ENCODE measurements at regions not wholly inside any gene's neighbourhood (a gene's known extent, or its start where the extent isn't known, plus 50 kb on each side); places are given as distances from the start of the nearest gene placed in this dataset.

DNA sequence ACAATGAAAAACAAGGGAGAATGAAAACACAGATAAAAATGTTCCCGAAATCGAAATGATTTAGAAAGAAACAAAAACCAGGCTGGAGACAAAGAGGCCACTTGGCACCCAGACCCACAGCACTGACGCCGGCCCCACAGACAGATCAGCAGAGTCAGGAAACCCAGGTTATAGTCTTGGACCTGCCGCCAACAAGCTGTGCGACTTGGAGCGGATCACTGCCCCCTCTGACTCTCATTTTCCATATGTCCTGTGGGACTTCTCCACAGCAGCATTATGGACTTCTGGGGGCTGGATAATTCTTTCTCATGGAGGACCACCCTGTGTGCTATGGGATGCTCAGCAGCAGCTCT is 72.4 kb downstream of the MATN1 start:
- no peak overlapping the region for H3K27ac ChIP-seq
- intact Hi-C loops (cut with DNase I; ENCODE audit: low total_unique reads), result no loop called here
- H3K36me3 ChIP-seq, result no peaks in the 10 kb centered on the region
- no peak for DNase-seq (ENCODE audit: low spot score in 2 of 2)
- H3K4me1 ChIP-seq, result no peaks in the 10 kb centered on the region
- H3K27me3 ChIP-seq, result peaks cover 0 to 4% of the 10 kb centered on the region in 2 donors
- H3K4me3 ChIP-seq, result no peak overlapping the region
- H3K9me3 ChIP-seq, result no peaks in the 10 kb centered on the region
- TF ChIP-seq, protein P1, sequence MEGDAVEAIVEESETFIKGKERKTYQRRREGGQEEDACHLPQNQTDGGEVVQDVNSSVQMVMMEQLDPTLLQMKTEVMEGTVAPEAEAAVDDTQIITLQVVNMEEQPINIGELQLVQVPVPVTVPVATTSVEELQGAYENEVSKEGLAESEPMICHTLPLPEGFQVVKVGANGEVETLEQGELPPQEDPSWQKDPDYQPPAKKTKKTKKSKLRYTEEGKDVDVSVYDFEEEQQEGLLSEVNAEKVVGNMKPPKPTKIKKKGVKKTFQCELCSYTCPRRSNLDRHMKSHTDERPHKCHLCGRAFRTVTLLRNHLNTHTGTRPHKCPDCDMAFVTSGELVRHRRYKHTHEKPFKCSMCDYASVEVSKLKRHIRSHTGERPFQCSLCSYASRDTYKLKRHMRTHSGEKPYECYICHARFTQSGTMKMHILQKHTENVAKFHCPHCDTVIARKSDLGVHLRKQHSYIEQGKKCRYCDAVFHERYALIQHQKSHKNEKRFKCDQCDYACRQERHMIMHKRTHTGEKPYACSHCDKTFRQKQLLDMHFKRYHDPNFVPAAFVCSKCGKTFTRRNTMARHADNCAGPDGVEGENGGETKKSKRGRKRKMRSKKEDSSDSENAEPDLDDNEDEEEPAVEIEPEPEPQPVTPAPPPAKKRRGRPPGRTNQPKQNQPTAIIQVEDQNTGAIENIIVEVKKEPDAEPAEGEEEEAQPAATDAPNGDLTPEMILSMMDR (IDR thresholded peaks at IDR 0.05), result no peak
- TF ChIP-seq POLR2A (IDR thresholded peaks at IDR 0.05), result no peak
- TF ChIP-seq POLR2AphosphoS5 (IDR thresholded peaks at IDR 0.05), result no peak

DNA sequence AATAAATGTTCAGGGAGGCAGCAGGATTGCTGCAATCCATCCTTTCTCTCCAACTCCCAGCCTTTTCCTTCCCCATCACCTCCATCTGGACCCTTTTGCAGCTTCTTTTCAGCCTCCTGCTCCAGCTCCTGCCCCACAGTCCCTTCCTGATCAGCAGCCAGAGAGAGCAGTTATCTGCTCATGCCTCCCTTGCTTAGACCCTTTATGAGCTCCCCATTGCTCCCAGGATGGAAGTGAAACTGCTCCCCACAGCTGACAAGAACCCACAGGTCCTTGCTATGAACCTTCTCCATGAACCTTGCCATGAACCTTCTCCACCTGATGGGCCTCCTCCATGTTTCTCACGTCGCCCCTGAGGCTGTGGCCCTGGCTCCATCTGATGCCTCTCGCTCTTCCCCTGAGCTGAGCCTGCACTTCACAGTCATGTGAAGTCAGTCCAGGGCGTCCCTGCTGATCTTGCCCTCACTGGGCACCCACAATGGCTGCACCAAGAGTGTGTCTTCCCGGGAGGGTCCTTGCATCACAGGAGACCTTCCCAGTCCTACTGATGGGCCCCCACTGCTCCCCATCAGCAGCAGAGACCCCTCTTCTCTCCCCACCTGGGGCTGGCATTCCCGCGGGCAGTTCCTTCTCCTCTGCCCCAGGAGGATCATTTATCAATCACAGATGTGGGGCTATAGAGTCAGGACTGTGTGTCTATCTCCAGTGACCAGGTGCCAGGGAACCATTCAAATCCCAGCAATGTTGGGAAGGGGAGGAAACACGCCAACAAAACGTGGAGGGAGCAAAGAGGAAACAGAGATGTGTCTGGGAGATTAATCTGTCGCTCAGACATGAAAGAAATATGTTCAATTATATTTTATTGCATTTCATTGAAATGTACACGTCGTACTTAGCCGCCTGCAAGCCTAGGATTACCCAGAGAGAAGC is 73.1 kb downstream of the MATN1 start:
- Histone ChIP-seq H3K4me3 (no peak overlapping the region), H3K27ac (no peak overlapping the region)
- intact Hi-C loops (cut with DNase I; ENCODE audit: low total_unique reads), result no loop called here

DNA sequence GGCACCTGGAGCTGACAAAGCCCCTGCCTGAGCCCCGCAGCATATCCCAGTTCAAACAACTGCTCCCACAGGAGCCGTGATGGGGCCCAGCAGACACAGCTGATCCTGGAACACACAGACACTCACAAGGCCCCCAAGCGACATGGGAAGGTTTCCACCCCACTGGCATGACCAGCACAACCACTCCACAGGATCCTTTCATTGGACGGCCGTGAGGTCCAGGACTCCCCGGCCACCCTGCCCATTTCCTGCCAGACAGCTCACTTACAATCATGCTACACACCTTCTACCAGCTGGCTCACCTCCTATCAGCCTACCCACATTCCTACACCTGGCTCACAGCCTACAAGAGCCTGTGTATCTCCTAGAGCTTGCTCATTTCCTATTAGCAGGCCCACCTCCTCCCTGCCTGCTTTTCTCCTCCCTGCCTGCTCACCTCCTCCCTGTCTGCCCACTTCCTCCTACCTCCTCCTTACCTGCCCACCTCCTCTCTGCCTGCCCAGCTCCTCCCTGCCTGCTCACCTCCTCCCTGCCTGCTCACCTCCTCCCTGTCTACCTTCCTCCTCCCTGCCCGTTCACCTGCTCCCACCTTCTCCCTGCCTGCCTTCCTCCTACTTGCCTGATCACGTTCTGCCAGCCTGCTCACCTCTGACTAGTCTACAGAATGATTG is 73.9 kb downstream of the MATN1 start:
- no peaks in the 10 kb centered on the region for H3K9me3 ChIP-seq
- intact Hi-C loops (cut with DNase I; ENCODE audit: low total_unique reads), result no loop called here
- TF ChIP-seq POLR2AphosphoS5 (IDR thresholded peaks at IDR 0.05), result no peak
- TF ChIP-seq, protein P1 (IDR thresholded peaks at IDR 0.05), result no peak
- no peak for TF ChIP-seq POLR2A (IDR thresholded peaks at IDR 0.05)
- no peak for DNase-seq (ENCODE audit: low spot score in 2 of 2)
- no peaks in the 10 kb centered on the region for H3K36me3 ChIP-seq
- no peaks in the 10 kb centered on the region for H3K4me1 ChIP-seq
- no peak overlapping the region for H3K27ac ChIP-seq
- H3K27me3 ChIP-seq, result peaks cover 0 to 8% of the 10 kb centered on the region in 2 donors
- no peak overlapping the region for H3K4me3 ChIP-seq

More for the DNA sequence above, 73.1 kb downstream of the MATN1 start:
- H3K27me3 ChIP-seq, result peaks cover 0 to 8% of the 10 kb centered on the region in 2 donors
- no peak for DNase-seq (ENCODE audit: low spot score in 2 of 2)
- no peak for TF ChIP-seq POLR2AphosphoS5 (IDR thresholded peaks at IDR 0.05)
- TF ChIP-seq, protein P1 (IDR thresholded peaks at IDR 0.05), result no peak
- TF ChIP-seq POLR2A (IDR thresholded peaks at IDR 0.05), result no peak
- H3K9me3 ChIP-seq, result no peaks in the 10 kb centered on the region
- H3K36me3 ChIP-seq, result no peaks in the 10 kb centered on the region
- H3K4me1 ChIP-seq, result no peaks in the 10 kb centered on the region

DNA sequence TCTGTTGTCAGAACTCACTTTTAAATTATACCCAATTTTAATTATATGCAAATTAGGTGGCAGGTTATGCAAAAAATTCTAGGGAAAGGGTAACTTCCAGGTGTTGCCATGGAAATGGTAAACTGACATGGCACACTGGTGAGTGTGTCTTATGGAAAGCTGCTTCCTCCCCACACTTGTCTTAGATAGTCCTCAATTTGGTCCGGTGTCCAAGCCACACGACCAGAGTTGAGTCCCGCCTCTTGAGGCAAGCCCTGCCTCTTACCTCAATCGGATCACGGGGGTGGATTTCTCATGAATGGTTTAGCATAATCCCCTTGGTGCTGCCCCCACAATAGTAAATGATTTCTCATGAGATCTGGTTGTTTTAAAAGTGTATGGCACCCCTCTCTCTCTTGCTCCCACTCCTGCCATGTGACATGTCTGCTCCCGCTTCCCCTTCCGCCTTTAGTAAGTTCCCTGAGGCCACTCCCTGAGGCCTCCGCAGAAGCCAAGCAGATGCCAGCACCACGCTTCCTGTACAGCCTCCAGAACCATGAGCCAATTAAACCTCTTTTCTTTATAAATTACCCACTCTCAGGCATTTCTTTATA is 74.9 kb downstream of the MATN1 start:
- intact Hi-C loops (cut with DNase I; ENCODE audit: low total_unique reads), result no loop called here
- Histone ChIP-seq H3K36me3 (no peaks in the 10 kb centered on the region), H3K9me3 (no peaks in the 10 kb centered on the region), H3K4me1 (no peaks in the 10 kb centered on the region), H3K4me3 (no peak overlapping the region), H3K27ac (no peak overlapping the region), H3K27me3 (peaks cover 0 to 8% of the 10 kb centered on the region in 2 donors)
- DNase-seq (ENCODE audit: low spot score in 2 of 2), result no peak
- no peak for TF ChIP-seq POLR2A (IDR thresholded peaks at IDR 0.05)
- TF ChIP-seq POLR2AphosphoS5 (IDR thresholded peaks at IDR 0.05), result no peak
- TF ChIP-seq, protein P1 (IDR thresholded peaks at IDR 0.05), result no peak

DNA sequence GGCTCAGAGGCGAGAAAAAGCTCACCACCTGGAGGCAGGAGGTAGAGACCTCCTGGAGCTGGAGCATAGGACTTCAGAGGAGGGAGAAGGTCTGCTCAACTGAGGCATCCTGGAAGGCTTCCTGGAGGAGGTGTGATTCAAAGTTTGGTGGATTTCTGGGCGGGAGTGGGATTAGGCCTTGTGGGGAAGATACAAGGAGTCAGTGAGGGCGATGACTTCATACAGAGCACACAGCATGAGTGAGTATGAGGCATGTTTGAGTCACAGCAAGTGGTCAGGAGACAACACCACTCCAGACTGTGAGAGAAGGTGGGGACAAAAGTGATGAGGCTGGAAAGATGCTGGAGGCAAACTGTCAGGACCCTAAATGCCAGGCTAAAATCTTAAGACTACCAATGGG is 77.6 kb downstream of the MATN1 start:
- no peak for DNase-seq (ENCODE audit: low spot score in 2 of 2)
- intact Hi-C loops (cut with DNase I; ENCODE audit: low total_unique reads), result no loop called here
- Histone ChIP-seq H3K4me3 (no peak overlapping the region), H3K27ac (no peak overlapping the region), H3K27me3 (peaks cover 0 to 5% of the 10 kb centered on the region in 2 donors), H3K4me1 (no peaks in the 10 kb centered on the region), H3K9me3 (no peaks in the 10 kb centered on the region), H3K36me3 (no peaks in the 10 kb centered on the region)
- TF ChIP-seq POLR2AphosphoS5 (IDR thresholded peaks at IDR 0.05), result no peak
